ENCODE measurements at regions not wholly inside any gene's neighbourhood (a gene's known extent, or its start where the extent isn't known, plus 50 kb on each side); places are given as distances from the start of the nearest gene placed in this dataset.

DNA sequence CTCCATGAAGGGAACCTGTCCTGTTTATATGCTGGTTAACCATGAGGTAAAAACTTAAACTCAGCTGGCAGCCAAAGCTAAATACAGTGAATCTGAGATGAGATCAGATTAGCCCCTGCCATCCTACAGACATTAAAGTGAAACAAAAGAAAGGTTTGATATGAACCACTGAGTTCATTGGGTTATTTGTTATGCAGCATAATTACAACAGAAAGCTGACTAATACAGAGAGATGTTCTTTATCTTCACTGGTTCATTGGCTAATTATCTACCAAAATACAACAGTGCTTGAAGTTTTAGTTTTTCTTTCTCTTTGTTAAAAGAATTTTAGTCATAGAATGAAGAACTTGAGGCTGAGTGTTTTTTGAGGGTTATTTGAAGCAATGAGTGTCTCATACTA is 307.6 kb upstream of the FERMT1 start:
- TF ChIP-seq, protein P1, sequence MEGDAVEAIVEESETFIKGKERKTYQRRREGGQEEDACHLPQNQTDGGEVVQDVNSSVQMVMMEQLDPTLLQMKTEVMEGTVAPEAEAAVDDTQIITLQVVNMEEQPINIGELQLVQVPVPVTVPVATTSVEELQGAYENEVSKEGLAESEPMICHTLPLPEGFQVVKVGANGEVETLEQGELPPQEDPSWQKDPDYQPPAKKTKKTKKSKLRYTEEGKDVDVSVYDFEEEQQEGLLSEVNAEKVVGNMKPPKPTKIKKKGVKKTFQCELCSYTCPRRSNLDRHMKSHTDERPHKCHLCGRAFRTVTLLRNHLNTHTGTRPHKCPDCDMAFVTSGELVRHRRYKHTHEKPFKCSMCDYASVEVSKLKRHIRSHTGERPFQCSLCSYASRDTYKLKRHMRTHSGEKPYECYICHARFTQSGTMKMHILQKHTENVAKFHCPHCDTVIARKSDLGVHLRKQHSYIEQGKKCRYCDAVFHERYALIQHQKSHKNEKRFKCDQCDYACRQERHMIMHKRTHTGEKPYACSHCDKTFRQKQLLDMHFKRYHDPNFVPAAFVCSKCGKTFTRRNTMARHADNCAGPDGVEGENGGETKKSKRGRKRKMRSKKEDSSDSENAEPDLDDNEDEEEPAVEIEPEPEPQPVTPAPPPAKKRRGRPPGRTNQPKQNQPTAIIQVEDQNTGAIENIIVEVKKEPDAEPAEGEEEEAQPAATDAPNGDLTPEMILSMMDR (IDR thresholded peaks at IDR 0.05), result no peak
- TF ChIP-seq EP300 (IDR thresholded peaks at IDR 0.05), result no peak
